Nephron progenitor cell (in vitro differentiated cells): ENCODE measurements at regions not wholly inside any gene's neighbourhood (a gene's known extent, or its start where the extent isn't known, plus 50 kb on each side); places are given as distances from the start of the nearest gene placed in this dataset.
A peak's percentile ranks its signal among the peaks of the same experiment; 100 is the strongest.
"Not testable (repeated sequence)": the region's sequence is repeated elsewhere in the genome, so short reads cannot be mapped to it uniquely, and the experiment has no call there.

Experiments
- DNase-seq: peaks from one replicate; pipeline ENCODE4 v3.0.0; 2021
- H3K27ac Mint-ChIP-seq: 2 replicates; pipeline ENCODE4 v1.8.0; 2021; ENCODE audit warnings: mild to moderate bottlenecking, moderate library complexity, mixed read lengths
- H3K27me3 Mint-ChIP-seq: 2 replicates; pipeline ENCODE4 v1.8.0; 2021; ENCODE audit warnings: mild to moderate bottlenecking, low read depth, mixed read lengths; ENCODE audit not compliant: poor library complexity
- H3K36me3 Mint-ChIP-seq: 2 replicates; pipeline ENCODE4 v1.8.0; 2021; ENCODE audit warnings: low read depth, mixed read lengths
- H3K4me1 Mint-ChIP-seq: 2 replicates; pipeline ENCODE4 v1.8.0; 2021; ENCODE audit warnings: mixed read lengths
- H3K4me3 Mint-ChIP-seq: 2 replicates; pipeline ENCODE4 v1.8.0; 2021; ENCODE audit warnings: mild to moderate bottlenecking, moderate library complexity, mixed read lengths
- H3K9me3 Mint-ChIP-seq: 2 replicates; pipeline ENCODE4 v1.8.0; 2021; ENCODE audit warnings: mild to moderate bottlenecking, moderate library complexity, mixed read lengths

GRCh38 chr11:67884761-67885558, 118.9 kb downstream of the UNC93B1 start:
- H3K36me3 Mint-ChIP-seq, H3K9me3 Mint-ChIP-seq, DNase-seq, H3K27me3 Mint-ChIP-seq: not testable (repeated sequence)
- Mint-ChIP-seq H3K4me1 (peaks cover 65% of the 10 kb centered on the region), H3K27ac (peak overlapping the region; percentile 29), H3K4me3 (peak overlapping the region; percentile 23)

- not testable (repeated sequence) for H3K36me3 Mint-ChIP-seq, H3K9me3 Mint-ChIP-seq, DNase-seq, H3K27me3 Mint-ChIP-seq
- Mint-ChIP-seq H3K4me1 (peaks cover 59% of the 10 kb centered on the region), H3K4me3 (peak overlapping the region; percentile 9), H3K27ac (peak overlapping the region; percentile 29)
These were observed 119.7 kb downstream of the UNC93B1 start for GRCh38 chr11:67884073-67884757.

DNA sequence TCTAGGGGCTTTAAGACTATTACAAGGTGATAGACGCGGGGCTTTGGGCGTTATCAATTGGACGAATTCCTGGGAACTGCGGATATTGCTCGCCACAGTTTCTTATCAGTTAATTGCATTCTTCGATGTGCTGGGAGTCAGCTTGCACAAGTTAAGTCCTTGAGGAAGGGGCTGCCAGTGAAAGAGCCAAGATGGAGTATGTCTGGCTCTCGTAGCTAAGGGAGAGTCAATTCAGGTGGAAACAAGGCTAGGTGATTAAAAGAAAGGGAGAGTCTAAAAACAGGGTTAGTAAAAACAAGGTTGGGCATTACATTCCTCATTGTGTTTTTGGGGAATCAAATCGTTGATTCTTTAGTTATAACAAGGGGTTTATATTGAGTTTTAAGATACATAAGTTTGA, 121.6 kb downstream of the UNC93B1 start:
- H3K27me3 Mint-ChIP-seq, H3K27ac Mint-ChIP-seq, H3K4me3 Mint-ChIP-seq, H3K36me3 Mint-ChIP-seq, H3K9me3 Mint-ChIP-seq, DNase-seq: not testable (repeated sequence)
- H3K4me1 Mint-ChIP-seq = peaks cover 41% of the 10 kb centered on the region

DNA sequence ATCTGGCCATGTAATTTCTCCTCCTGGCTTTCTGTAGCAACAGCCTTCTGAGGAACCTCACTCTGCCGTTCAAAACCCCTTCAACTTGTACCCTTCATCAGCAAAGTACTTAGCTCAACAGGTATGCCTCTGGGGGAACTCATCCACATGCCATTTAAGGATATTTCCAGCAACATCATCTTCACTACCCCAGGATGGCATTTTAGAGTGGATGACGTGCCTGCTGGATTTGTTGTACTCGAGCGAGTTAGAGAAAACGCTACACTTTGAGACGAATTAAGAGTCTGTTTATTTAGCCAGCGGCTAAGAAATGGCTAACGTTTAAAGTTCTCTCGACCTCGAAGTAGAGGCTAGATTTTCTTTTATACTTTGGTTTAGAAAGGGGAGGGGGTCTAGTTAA, 122.1 kb downstream of the UNC93B1 start:
- H3K9me3 Mint-ChIP-seq, H3K27ac Mint-ChIP-seq, H3K27me3 Mint-ChIP-seq, DNase-seq, H3K4me3 Mint-ChIP-seq, H3K36me3 Mint-ChIP-seq: not testable (repeated sequence)
- peaks cover 36% of the 10 kb centered on the region for H3K4me1 Mint-ChIP-seq

- not testable (repeated sequence) for H3K27ac Mint-ChIP-seq, H3K4me3 Mint-ChIP-seq, DNase-seq, H3K36me3 Mint-ChIP-seq, H3K27me3 Mint-ChIP-seq, H3K9me3 Mint-ChIP-seq
- peaks cover 25% of the 10 kb centered on the region for H3K4me1 Mint-ChIP-seq
These were observed 123.2 kb downstream of the UNC93B1 start for GRCh38 chr11:67880594-67881196.

- not testable (repeated sequence) for DNase-seq, H3K27me3 Mint-ChIP-seq, H3K4me3 Mint-ChIP-seq, H3K27ac Mint-ChIP-seq, H3K36me3 Mint-ChIP-seq, H3K4me1 Mint-ChIP-seq, H3K9me3 Mint-ChIP-seq
These were observed 125.2 kb downstream of the UNC93B1 start for GRCh38 chr11:67878666-67879065.

DNA sequence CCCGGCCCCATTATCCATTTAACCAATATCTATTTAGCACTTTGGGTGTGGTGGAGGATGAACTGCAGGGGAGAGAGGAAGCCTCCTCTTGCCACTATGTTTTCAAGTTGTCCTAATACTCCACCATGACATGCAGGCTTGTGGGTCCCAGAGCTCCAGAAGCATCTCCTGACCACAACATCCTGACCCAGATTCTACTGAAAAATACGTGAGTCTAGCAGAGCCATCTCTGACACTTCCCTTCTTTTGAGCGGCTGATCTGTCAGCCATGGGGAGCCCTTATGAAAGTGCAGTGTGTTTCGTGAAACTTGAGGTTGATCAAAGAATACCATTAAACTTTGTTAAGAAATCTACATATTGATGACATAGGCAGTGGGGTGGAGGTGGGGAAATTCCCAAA, 126.6 kb downstream of the UNC93B1 start:
- H3K36me3 Mint-ChIP-seq, DNase-seq, H3K27me3 Mint-ChIP-seq, H3K27ac Mint-ChIP-seq, H3K4me3 Mint-ChIP-seq, H3K4me1 Mint-ChIP-seq, H3K9me3 Mint-ChIP-seq: not testable (repeated sequence)

DNA sequence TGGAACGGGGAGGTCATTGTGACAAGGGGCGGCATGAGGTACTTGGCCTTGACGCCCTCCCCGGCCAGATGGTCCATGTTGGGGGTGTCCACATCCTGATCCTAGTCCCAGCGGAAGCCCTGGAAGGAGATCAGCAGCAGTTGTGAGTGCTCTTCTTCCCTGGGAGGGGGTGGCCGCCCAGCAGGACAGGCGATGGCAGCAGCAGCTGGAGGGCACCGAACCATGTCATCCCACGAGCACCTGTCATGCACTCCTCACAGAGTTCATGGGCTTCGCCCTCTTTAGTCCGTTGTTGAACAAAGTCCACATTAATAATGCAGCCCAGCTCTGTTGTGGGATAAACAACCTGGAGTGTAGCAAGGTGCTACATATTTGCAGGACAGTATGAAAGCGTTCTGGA, 130.7 kb downstream of the UNC93B1 start:
- not testable (repeated sequence) for H3K36me3 Mint-ChIP-seq

DNA sequence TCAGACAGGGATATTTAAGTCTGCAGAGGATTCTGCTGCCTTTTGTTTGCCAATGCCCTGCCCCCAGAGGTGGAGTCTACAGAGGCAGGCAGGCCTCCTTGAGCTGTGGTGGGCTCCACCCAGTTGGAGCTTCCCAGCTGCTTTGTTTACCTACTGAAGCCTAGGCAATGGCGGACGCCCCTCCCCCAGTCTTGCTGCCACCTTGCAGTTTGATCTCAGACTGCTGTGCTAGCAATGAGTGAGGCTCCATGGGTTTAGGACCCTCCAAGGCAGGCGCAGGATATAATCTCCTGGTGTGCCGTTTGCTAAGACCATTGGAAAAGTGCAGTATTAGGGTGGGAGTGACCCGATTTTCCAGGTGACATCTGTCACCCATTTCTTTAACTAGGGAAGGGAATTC, 132.7 kb downstream of the UNC93B1 start:
- H3K36me3 Mint-ChIP-seq, H3K4me1 Mint-ChIP-seq, H3K27ac Mint-ChIP-seq, DNase-seq, H3K4me3 Mint-ChIP-seq: not testable (repeated sequence)
- H3K27me3 Mint-ChIP-seq = peaks cover 30% of the 10 kb centered on the region
- H3K9me3 Mint-ChIP-seq = peaks cover 21% of the 10 kb centered on the region

More for the DNA sequence above, 130.7 kb downstream of the UNC93B1 start:
- Mint-ChIP-seq H3K27me3 (peaks cover 19% of the 10 kb centered on the region), H3K9me3 (peaks cover 21% of the 10 kb centered on the region)
- H3K27ac Mint-ChIP-seq, H3K4me3 Mint-ChIP-seq, H3K4me1 Mint-ChIP-seq, DNase-seq: not testable (repeated sequence)

GRCh38 chr11:67862896-67863295, 141.0 kb downstream of the UNC93B1 start:
- H3K4me3 Mint-ChIP-seq, H3K27ac Mint-ChIP-seq, DNase-seq, H3K4me1 Mint-ChIP-seq, H3K9me3 Mint-ChIP-seq, H3K36me3 Mint-ChIP-seq: not testable (repeated sequence)
- H3K27me3 Mint-ChIP-seq = peaks cover 20% of the 10 kb centered on the region
